ENCODE measurements at regions not wholly inside any gene's neighbourhood (a gene's known extent, or its start where the extent isn't known, plus 50 kb on each side); places are given as distances from the start of the nearest gene placed in this dataset.
A peak's percentile ranks its signal among the peaks of the same experiment; 100 is the strongest.

DNA sequence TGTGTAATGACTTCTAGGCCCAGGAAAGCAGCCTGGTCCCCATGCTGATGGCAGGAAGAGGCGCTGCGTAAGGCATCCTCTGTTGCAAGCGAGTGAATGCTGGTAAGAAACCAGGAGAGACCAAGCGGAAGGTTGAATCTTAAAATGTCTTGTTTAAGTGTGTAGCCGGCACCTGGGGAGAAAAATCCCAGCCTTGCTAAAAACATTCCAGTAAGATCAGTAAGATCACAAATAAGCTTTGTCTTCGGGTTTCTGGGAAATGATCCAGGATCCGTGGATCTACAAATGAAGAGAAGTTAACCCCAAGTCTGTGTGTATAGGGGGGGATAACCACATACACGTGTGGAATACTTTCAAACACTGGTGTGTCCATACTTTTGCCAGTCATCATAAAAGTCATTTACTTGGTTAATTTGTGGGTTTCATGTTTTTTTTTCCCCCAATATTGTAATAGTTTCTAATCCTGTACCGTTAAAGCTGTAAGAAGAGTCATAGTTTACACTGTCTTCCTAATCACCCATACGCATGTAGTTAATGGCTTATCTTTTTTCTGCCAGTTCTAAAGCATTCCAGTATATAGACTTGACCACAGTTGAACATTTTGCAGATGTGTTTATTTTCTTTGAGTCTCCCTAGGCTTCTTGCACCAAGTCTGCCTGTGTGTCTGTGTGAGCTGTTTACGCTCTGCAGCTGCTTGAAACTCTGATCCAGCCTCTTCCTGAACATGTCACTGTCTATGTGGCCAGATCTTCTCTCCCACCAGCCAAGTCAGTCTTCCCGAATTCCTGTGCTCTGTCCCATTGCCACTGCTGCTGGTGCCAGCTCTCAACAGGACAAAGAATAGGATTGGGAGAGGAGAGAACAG is 135.9 kb upstream of the ARL4C start:
- CTCF ChIA-PET, result no interaction called here
- Histone ChIP-seq H3K27ac (ENCODE audit: low read length) (peak overlapping the region; percentile 54), H3K4me1 (ENCODE audit: insufficient read depth, low read length) (peaks cover 21% of the 10 kb centered on the region), H3K27me3 (ENCODE audit: low read length) (no peaks in the 10 kb centered on the region), H2AFZ (ENCODE audit: low read length) (no peak overlapping the region), H3K36me3 (ENCODE audit: low read depth, low read length) (no peaks in the 10 kb centered on the region), H3K9me3 (ENCODE audit: low read length) (no peaks in the 10 kb centered on the region), H3K79me2 (ENCODE audit: low read length) (no peaks in the 10 kb centered on the region), H3K4me3 (ENCODE audit: low read length) (no peak overlapping the region), H3K9ac (ENCODE audit: low read length) (no peak overlapping the region), H4K20me1 (ENCODE audit: low read length) (no peaks in the 10 kb centered on the region), H3K9me2 (replicated peaks; ENCODE audit: low read length) (no peaks in the 10 kb centered on the region), H3F3A (ENCODE audit: low read length, unreplicated experiment) (no peaks in the 10 kb centered on the region), H3K4me2 (ENCODE audit: low read length) (peak overlapping the region; percentile 53)
- DNase-seq (peak; percentile 32), ATAC-seq (peak; percentile 13; the same call in 1 of the 2 replicates)
- POLR2A ChIA-PET (ENCODE audit: unreplicated experiment), result interaction anchor here (0.6 kb wide), 1 partner anchor 43 kb away, joined by 3 read pairs; no protein-coding TSS in a partner anchor
- intact Hi-C loops (cut with micrococcal nuclease), result loop anchor here (5.0 kb wide), 1 partner anchor 75 kb away; no protein-coding TSS in a partner anchor
- no peak for TF ChIP-seq EZH2phosphoT487 (IDR thresholded peaks at IDR 0.05; ENCODE audit: borderline replicate concordance, low read length)
- TF ChIP-seq, protein P1, sequence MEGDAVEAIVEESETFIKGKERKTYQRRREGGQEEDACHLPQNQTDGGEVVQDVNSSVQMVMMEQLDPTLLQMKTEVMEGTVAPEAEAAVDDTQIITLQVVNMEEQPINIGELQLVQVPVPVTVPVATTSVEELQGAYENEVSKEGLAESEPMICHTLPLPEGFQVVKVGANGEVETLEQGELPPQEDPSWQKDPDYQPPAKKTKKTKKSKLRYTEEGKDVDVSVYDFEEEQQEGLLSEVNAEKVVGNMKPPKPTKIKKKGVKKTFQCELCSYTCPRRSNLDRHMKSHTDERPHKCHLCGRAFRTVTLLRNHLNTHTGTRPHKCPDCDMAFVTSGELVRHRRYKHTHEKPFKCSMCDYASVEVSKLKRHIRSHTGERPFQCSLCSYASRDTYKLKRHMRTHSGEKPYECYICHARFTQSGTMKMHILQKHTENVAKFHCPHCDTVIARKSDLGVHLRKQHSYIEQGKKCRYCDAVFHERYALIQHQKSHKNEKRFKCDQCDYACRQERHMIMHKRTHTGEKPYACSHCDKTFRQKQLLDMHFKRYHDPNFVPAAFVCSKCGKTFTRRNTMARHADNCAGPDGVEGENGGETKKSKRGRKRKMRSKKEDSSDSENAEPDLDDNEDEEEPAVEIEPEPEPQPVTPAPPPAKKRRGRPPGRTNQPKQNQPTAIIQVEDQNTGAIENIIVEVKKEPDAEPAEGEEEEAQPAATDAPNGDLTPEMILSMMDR (conservative IDR thresholded peaks at IDR 0.05; ENCODE audit: low read depth, low read length), result no peak
- TF ChIP-seq EZH2 (IDR thresholded peaks at IDR 0.05; ENCODE audit: low read length, unreplicated experiment), result no peak
- no TSS peak for BruUV-seq (replicated peaks)

DNA sequence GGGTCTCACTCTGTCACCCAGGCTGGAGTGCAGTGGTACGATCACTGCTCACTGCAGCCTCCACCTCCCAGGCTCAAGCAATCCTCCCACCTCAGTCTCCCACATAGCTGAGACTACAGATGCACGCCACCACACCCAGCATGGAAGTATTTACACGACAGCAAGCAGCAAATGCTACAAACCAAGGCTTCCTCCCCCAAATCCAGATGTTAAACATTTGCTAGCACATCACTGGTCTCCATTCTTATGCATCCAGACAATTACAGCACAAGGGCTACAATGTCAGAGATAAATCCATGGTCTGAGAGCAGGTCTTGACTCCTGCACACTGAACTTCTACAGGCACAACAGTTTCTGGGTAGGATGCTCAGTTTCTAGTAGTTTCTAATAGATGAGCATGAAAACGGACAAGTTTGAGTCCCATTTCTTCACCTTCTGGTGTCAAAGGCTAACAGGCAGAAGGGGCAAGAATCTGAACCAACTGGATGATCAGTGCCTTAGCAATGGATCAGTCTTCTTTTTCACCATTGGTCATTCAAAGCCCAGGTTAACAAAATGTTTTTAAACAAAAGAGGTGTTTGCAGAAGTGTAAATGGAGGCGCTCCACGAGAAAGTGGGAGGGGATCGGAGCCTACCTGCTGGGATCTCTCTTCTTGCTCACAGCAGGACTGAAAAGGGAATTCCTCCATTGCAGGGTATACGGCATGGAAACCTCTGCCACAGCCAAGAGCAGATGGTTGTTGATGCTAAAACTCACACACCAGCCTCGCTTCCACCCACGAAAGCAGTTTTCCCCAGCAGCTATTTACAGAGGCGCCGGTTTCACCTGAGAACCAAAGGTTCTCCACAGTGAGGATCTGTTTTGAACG is 135.0 kb upstream of the ARL4C start:
- CTCF ChIA-PET, result no interaction called here
- peaks cover 21% of the 10 kb centered on the region for H3K4me1 ChIP-seq (ENCODE audit: insufficient read depth, low read length)
- intact Hi-C loops (cut with micrococcal nuclease), result loop anchor here (5.0 kb wide), 1 partner anchor 75 kb away; no protein-coding TSS in a partner anchor
- no TSS peak for BruUV-seq (replicated peaks)
- H3K9ac ChIP-seq (ENCODE audit: low read length), result no peak overlapping the region
- H3K79me2 ChIP-seq (ENCODE audit: low read length), result no peaks in the 10 kb centered on the region
- H4K20me1 ChIP-seq (ENCODE audit: low read length), result no peaks in the 10 kb centered on the region
- H3K4me3 ChIP-seq (ENCODE audit: low read length), result no peak overlapping the region
- no peak overlapping the region for H3K4me2 ChIP-seq (ENCODE audit: low read length)
- no peaks in the 10 kb centered on the region for H3K9me2 ChIP-seq (replicated peaks; ENCODE audit: low read length)
- H2AFZ ChIP-seq (ENCODE audit: low read length), result no peak overlapping the region
- ATAC-seq (no peak), DNase-seq (no peak)
- no peaks in the 10 kb centered on the region for H3F3A ChIP-seq (ENCODE audit: low read length, unreplicated experiment)
- no peak overlapping the region for H3K27ac ChIP-seq (ENCODE audit: low read length)
- no peaks in the 10 kb centered on the region for H3K27me3 ChIP-seq (ENCODE audit: low read length)
- H3K36me3 ChIP-seq (ENCODE audit: low read depth, low read length), result no peaks in the 10 kb centered on the region
- TF ChIP-seq, protein P1 (conservative IDR thresholded peaks at IDR 0.05; ENCODE audit: low read depth, low read length), result no peak
- TF ChIP-seq EZH2 (IDR thresholded peaks at IDR 0.05; ENCODE audit: low read length, unreplicated experiment) (no peak), EZH2phosphoT487 (IDR thresholded peaks at IDR 0.05; ENCODE audit: borderline replicate concordance, low read length) (no peak)
- no peaks in the 10 kb centered on the region for H3K9me3 ChIP-seq (ENCODE audit: low read length)
- POLR2A ChIA-PET (ENCODE audit: unreplicated experiment), result no interaction called here
